ENCODE measurements at regions not wholly inside any gene's neighbourhood (a gene's known extent, or its start where the extent isn't known, plus 50 kb on each side); places are given as distances from the start of the nearest gene placed in this dataset.

DNA sequence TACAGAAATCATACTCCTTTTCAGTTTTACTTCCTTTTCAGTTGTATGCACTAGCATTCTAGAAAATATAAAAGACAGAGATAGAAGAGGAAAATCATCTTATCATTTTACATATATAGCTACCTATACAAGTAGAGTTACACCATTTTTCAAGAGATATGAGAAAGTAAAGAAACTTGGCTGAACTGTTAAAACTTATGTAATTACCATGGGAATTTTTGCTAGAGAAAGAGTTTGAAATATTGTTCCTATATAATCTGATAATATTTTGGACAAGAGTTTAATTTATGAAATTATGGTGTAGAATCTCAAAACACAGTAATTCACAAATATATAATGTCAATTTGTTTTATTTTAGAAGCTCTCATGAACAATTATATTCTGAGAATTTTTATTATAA lies 180.8 kb downstream of the PLPPR4 start:
- no peak for DNase-seq

DNA sequence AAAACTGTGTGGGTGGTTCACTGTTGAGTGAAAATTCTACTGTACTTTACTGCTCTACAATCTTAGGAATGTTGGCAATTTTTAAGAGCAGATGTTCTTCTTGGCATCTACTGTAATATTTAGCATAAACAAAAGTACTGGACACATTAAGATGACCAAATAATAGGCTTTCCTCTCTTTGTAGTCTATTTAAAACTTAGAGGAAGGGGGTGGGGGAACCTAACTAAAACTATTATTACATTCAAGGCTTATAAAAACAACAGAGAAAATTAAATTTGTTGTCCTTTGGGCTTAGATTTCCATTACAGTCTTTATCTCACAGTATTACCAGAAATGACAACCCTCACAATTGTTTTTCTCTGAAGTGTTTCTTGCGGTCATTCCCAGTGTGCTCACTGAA lies 181.2 kb downstream of the PLPPR4 start:
- DNase-seq = no peak

- no peak for DNase-seq
Measured at GRCh38 chr1:99447721-99448120, 183.4 kb downstream of the PLPPR4 start.

- no peak for DNase-seq
Measured at GRCh38 chr1:99455760-99456159, 190.2 kb upstream of the PALMD start.

DNA sequence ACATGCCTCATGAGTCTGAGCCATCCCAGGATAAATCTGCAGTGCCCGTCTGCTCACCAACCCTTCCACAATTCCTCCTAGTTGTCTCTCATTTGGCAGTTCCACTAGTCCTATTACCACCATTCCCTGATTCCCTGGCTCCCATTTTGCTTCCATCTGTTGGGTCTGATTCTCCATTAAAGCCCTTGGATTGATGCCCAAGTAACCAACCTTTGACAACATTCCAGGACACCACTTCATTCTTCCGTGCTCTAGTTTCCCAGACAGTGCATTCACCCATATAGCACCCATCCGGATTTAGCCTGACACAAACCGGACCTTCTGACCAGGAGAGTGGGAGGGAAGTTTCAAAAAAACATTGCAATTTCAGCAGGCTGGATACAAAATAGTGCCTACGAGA lies 189.4 kb upstream of the PALMD start:
- no peak for DNase-seq

DNA sequence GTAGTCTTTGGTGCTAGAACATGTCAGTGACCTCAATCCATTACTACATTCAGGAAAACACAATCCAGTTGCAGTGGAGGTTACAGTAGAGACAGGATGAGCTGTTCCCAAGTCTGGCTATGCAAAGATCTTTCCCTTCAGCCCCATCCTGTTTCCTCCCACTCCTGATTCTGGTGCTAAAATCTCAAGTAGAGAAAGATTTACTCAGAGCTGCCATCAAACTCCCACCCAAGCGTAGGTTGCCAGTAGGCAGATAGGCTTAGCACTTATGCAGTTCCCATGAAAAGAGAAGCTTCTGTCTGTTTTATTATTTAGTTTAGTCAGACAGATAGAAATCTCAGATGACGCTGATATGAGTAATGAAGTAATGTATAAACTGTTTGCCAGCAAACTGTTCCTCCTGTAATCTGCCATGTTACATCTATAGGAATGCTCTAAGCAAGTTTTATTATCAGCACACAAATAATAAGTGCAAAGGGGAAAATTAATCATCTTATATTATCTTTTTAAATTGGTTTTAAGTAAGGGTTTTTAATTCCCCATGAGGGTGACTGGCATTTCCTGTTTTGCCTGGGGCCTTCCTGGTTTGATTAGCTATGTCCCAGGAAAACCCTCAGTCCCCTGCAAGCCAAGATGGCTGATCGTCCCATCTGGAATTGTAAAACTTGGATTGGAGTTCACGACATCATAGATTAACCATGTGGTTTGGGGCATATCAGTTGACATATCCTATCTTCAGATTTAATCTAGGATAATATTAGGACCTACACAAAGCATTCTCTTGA lies 188.3 kb upstream of the PALMD start:
- DNase-seq = no peak

- DNase-seq = no peak
Measured at GRCh38 chr1:99461499-99461898, 184.4 kb upstream of the PALMD start.

DNA sequence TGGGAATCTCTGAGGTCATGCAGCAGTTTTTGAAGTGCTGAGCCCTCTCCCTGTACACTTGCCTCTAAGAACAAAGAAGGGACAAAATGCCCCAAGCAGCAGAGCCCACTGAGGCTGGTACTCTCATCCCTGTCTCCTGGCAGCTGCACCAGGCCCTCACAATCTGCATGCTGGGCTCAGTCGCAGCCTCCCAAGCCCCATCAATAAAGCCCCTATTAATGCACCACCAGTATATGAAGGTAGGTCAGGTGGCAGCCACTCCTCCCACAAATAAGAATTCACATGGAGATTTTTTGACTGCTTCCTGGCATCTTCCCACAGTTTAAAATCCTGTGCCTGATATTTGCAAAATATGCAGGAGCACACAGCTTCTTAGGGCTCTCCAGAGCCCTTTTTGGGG lies 181.2 kb upstream of the PALMD start:
- DNase-seq = no peak

DNA sequence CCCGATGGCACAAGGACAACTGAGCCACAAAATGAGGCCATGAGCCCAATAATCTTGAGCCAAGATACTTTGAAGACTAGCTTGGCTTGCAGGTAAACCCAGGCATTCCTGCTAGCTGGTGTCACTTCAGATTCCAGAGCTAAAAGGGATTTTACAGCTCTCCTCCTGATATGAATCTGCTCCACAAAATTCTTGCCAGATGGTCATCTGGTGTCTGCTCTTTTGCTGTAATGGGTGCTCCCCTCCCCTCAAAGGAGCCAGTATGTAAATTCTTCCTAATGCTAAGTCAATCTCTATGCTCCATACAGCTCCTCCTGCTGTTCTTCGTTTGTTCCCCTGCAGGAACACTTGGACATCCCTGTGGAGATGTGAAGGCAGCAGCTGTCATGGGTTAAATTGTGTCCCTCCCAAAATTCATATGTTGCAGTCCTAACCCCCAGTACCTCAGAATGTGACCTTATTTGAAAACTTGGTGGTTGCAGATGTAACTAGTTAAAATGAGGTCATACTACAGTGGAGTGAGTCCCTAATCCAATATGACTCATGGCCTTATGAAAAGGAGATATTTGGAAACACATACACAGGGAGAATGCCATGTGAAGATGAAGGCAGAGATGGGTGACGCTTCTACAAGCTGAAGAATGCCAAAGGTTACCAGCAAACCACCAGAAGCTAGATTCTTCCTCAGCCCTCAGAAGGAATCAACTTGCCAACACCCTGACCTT lies 180.6 kb upstream of the PALMD start:
- no peak for DNase-seq

- DNase-seq = no peak
Measured at GRCh38 chr1:99467645-99468044, 178.3 kb upstream of the PALMD start.

GRCh38 chr1:99469550-99469971 lies 176.4 kb upstream of the PALMD start:
- DNase-seq = no peak

- DNase-seq = no peak
Measured at GRCh38 chr1:99472893-99473292, 173.0 kb upstream of the PALMD start.

GRCh38 chr1:99474350-99474893 lies 171.5 kb upstream of the PALMD start:
- DNase-seq = no peak

DNA sequence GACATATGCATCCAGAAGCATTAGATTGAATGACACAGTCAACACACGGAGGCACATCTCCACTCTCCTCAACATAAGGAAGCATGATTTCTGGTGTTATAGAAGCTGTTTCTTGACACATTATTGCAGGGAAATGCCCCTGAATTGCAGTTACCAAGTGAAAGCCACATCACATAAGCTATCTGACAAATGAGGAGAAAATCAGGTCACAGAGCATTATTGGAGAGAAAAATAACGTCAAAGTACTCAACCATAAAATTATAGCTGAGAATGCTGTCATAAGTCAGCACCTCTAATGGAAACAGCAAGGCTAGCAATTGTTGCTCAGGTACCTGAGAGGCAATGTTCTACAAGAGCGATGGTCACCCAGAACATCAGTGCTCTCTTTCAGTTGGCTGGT lies 169.9 kb upstream of the PALMD start:
- DNase-seq = no peak

DNA sequence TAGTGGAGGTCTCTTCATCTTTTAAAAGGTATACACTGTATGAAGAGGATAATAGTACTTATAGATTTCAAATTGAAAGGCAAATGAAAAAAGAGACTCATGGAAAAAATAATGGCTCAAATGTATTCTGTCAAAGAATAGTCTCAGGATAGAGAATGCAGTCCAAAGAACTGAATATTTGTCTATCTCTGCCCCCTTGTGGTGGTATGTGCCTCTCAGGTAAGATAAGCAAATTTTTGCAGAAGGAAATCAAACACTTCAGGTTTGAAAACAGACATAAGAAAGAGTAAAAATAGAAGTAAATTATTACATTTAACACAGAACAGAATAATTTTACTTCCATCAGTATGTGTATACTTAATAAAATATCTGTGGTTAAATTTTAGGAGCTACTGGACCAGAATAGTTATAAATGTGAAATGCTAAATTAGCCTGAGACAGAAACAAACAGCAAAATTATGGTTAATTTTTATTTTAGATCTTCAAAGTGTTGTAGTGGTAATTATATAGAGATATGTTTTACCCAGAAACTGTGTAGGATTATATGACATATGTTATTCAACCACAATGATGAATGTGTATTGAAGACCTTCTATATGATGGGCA lies 164.4 kb upstream of the PALMD start:
- peak; percentile 44 for DNase-seq

DNA sequence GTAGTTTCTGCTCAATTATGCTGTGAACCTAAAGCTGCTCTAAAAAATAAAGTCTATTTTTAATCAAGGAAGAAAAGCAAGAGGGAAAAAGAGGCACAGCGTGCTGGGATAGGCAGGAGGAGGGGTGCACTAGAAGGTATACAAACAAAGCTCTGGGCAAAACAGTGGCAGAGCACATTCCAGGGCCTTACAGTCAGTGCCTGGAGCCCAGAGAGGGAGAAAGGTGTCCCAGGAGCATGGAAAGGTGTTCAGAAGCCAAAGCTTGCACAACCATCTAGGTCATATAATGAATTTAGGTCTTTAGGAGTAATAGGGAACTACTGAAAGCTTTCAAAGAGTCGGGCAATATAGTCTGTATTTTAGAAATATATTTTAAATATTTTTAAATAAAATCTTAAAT lies 163.6 kb upstream of the PALMD start:
- no peak for DNase-seq

GRCh38 chr1:99482750-99483149 lies 163.2 kb upstream of the PALMD start:
- DNase-seq = no peak

- DNase-seq = no peak
Measured at GRCh38 chr1:99490031-99490430, 155.9 kb upstream of the PALMD start.

- DNase-seq = no peak
Measured at GRCh38 chr1:99496067-99496466, 149.8 kb upstream of the PALMD start.

GRCh38 chr1:99497690-99498089 lies 148.2 kb upstream of the PALMD start:
- DNase-seq = no peak

GRCh38 chr1:99500541-99500940 lies 145.4 kb upstream of the PALMD start:
- no peak for DNase-seq

DNA sequence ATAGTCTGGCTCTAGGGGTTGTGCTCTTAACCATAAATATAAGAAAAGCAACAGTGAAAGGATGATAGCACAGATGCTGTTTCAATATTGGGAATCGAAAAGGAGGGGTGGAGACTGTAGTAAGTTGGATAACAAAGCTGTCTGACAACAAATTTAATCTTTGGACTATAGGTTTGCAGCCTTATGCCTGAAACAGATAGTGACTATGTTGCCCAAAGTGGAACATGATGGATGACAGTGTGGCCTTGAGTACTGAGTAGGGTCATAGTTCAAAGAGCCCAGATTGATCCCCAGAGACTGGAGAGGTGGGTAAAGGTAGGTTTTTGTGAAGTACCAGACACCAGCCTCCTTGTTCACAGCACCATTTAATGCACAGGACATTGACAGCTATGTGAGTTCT lies 144.0 kb upstream of the PALMD start:
- no peak for DNase-seq

DNA sequence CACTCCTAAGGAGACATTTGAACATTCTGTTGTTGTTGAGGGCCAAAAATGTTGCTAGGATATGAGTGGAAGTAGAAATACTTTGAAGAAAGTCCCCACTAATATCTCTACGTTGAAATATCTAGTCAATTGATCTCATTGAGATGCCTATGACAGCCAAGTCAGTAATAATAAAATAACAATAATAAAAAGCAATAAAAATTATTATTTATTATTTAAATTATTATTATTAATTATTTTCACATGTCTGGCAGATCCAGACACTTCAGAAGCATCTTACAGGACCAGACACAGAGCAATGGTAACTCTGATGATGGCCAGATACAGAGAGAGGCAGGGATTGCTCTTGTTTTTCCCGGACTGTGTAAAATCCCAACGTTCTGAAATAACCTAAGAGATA lies 143.5 kb upstream of the PALMD start:
- DNase-seq = no peak

GRCh38 chr1:99503276-99503747 lies 142.6 kb upstream of the PALMD start:
- DNase-seq = no peak
